ENCODE measurements at regions not wholly inside any gene's neighbourhood (a gene's known extent, or its start where the extent isn't known, plus 50 kb on each side); places are given as distances from the start of the nearest gene placed in this dataset.

DNA sequence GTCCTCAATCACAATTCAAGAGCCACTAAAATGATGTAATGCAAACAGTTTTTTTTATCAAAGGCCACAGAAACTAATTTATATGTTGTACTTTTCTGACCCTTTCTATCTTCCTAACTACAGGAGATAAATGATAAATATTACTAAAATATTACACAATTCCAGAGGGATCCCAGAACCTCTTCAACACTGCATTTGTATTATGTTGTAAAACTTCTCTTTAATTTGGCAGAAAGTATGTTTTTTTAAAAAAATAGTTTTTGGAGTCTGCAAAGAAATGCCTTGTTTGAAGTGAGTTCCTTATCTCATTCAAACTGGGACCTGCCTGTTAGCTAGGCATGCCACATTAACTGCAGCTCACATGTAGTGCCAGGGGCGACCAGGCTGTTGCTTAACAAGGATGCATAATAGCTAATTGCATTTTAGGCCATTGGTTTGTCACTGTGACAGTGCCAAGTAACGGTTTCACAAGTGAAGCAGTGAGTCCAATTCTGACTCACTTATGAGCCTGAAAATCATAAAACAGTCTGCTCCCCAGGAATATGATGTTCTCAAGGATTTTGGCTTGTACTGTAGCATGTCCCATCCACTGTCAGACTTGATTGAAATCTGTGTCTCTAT, 266.9 kb downstream of the KTN1 start:
- Histone ChIP-seq H3K36me3 (ENCODE audit: insufficient read depth, low read length, poor library complexity, severe bottlenecking) (no peaks in the 10 kb centered on the region), H3K9me3 (ENCODE audit: low read depth, low read length, poor library complexity, severe bottlenecking) (no peaks in the 10 kb centered on the region), H3K27me3 (replicated peaks; ENCODE audit: insufficient read depth, low read depth, low read length, poor library complexity) (no peaks in the 10 kb centered on the region), H3K4me3 (ENCODE audit: low read depth, low read length, poor library complexity, severe bottlenecking) (no peak overlapping the region), H3K27ac (ENCODE audit: low read depth, low read length, poor library complexity, severe bottlenecking) (no peak overlapping the region), H3K4me1 (ENCODE audit: insufficient read depth, low read length, poor library complexity, severe bottlenecking) (peaks cover 19% of the 10 kb centered on the region)
- CTCF ChIA-PET: no interaction called here
- intact Hi-C loops (cut with micrococcal nuclease; ENCODE audit: unreplicated experiment): loop anchor here (10.0 kb wide), 1 partner anchor 498 kb away; no protein-coding TSS in a partner anchor
- TF ChIP-seq EZH2 (IDR thresholded peaks at IDR 0.05; ENCODE audit: borderline replicate concordance, low read depth, low read length, poor library complexity, severe bottlenecking): no peak
- TF ChIP-seq, protein P1, sequence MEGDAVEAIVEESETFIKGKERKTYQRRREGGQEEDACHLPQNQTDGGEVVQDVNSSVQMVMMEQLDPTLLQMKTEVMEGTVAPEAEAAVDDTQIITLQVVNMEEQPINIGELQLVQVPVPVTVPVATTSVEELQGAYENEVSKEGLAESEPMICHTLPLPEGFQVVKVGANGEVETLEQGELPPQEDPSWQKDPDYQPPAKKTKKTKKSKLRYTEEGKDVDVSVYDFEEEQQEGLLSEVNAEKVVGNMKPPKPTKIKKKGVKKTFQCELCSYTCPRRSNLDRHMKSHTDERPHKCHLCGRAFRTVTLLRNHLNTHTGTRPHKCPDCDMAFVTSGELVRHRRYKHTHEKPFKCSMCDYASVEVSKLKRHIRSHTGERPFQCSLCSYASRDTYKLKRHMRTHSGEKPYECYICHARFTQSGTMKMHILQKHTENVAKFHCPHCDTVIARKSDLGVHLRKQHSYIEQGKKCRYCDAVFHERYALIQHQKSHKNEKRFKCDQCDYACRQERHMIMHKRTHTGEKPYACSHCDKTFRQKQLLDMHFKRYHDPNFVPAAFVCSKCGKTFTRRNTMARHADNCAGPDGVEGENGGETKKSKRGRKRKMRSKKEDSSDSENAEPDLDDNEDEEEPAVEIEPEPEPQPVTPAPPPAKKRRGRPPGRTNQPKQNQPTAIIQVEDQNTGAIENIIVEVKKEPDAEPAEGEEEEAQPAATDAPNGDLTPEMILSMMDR (conservative IDR thresholded peaks at IDR 0.05; ENCODE audit: low read depth, low read length): no peak
- POLR2A ChIA-PET (ENCODE audit: low non-redundant PET): no interaction called here
- BruUV-seq (replicated peaks): no TSS peak
- peak; percentile 34 for DNase-seq (ENCODE audit: low spot score)

DNA sequence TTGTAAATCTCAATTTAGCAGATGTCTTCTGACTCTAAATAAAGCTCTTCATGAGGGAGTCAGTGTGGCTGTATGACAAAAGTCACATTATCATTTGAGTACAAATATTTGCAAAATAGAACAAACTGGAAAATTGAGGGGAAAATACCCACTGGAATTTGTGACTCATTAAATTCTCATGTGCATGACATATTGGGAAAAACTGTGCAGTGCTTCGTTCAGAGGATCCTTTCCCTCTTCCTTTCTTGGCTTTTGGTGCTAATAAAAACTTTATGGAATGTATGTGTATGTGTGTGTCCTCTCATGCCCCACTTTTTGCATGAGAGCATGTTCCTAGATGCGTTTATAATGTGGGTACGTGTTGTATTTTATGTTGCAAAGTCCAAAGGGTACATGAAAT, 267.8 kb downstream of the KTN1 start:
- no peak for DNase-seq (ENCODE audit: low spot score)
- no peak overlapping the region for H3K4me3 ChIP-seq (ENCODE audit: low read depth, low read length, poor library complexity, severe bottlenecking)
- TF ChIP-seq EZH2 (IDR thresholded peaks at IDR 0.05; ENCODE audit: borderline replicate concordance, low read depth, low read length, poor library complexity, severe bottlenecking): no peak
- TF ChIP-seq, protein P1 (conservative IDR thresholded peaks at IDR 0.05; ENCODE audit: low read depth, low read length): no peak
- POLR2A ChIA-PET (ENCODE audit: low non-redundant PET): no interaction called here
- peaks cover 19% of the 10 kb centered on the region for H3K4me1 ChIP-seq (ENCODE audit: insufficient read depth, low read length, poor library complexity, severe bottlenecking)
- no peaks in the 10 kb centered on the region for H3K36me3 ChIP-seq (ENCODE audit: insufficient read depth, low read length, poor library complexity, severe bottlenecking)
- H3K9me3 ChIP-seq (ENCODE audit: low read depth, low read length, poor library complexity, severe bottlenecking): no peaks in the 10 kb centered on the region
- no TSS peak for BruUV-seq (replicated peaks)
- no peak overlapping the region for H3K27ac ChIP-seq (ENCODE audit: low read depth, low read length, poor library complexity, severe bottlenecking)
- CTCF ChIA-PET: no interaction called here
- intact Hi-C loops (cut with micrococcal nuclease; ENCODE audit: unreplicated experiment): loop anchor here (10.0 kb wide), 1 partner anchor 497 kb away; no protein-coding TSS in a partner anchor
- no peaks in the 10 kb centered on the region for H3K27me3 ChIP-seq (replicated peaks; ENCODE audit: insufficient read depth, low read depth, low read length, poor library complexity)

DNA sequence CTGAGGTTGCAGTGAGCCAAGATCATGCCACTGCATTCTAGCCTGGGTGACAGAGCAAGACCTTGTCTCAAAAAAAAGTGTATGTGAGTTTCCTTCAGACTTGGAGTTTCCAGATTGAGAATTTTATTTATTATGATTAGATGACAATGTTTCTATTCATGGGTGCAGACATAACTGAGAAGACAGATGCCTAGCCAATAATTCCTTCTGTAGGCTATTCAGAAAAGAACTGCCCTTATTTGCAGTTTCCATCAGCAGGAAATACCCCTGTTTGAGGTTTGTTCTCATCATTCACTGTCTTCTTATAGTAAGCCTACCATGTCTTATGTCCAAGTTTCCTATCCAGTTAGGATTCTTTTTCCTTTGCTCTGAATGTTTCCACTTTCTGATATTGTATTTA, 269.0 kb downstream of the KTN1 start:
- Histone ChIP-seq H3K4me3 (ENCODE audit: low read depth, low read length, poor library complexity, severe bottlenecking) (no peak overlapping the region), H3K36me3 (ENCODE audit: insufficient read depth, low read length, poor library complexity, severe bottlenecking) (no peaks in the 10 kb centered on the region), H3K27me3 (replicated peaks; ENCODE audit: insufficient read depth, low read depth, low read length, poor library complexity) (no peaks in the 10 kb centered on the region), H3K9me3 (ENCODE audit: low read depth, low read length, poor library complexity, severe bottlenecking) (no peaks in the 10 kb centered on the region), H3K4me1 (ENCODE audit: insufficient read depth, low read length, poor library complexity, severe bottlenecking) (peaks cover 19% of the 10 kb centered on the region), H3K27ac (ENCODE audit: low read depth, low read length, poor library complexity, severe bottlenecking) (no peak overlapping the region)
- ChIA-PET POLR2A (ENCODE audit: low non-redundant PET) (no interaction called here), CTCF (no interaction called here)
- TF ChIP-seq EZH2 (IDR thresholded peaks at IDR 0.05; ENCODE audit: borderline replicate concordance, low read depth, low read length, poor library complexity, severe bottlenecking): no peak
- TF ChIP-seq, protein P1 (conservative IDR thresholded peaks at IDR 0.05; ENCODE audit: low read depth, low read length): no peak
- intact Hi-C loops (cut with micrococcal nuclease; ENCODE audit: unreplicated experiment): loop anchor here (10.0 kb wide), 1 partner anchor 496 kb away; no protein-coding TSS in a partner anchor
- no peak for DNase-seq (ENCODE audit: low spot score)
- no TSS peak for BruUV-seq (replicated peaks)
